ENCODE measurements at regions not wholly inside any gene's neighbourhood (a gene's known extent, or its start where the extent isn't known, plus 50 kb on each side); places are given as distances from the start of the nearest gene placed in this dataset.

- TF ChIP-seq CTCF (conservative IDR thresholded peaks at IDR 0.05; ENCODE audit: low read depth, low read length) (no peak), EZH2 (IDR thresholded peaks at IDR 0.05; ENCODE audit: borderline replicate concordance, low read depth, low read length, poor library complexity, severe bottlenecking) (no peak)
Measured at GRCh38 chr4:96637971-96638412, 798.1 kb downstream of the PDHA2 start.

All from A673 (cell line).